Hepatocyte (in vitro differentiated cells): ENCODE measurements at regions not wholly inside any gene's neighbourhood (a gene's known extent, or its start where the extent isn't known, plus 50 kb on each side); places are given as distances from the start of the nearest gene placed in this dataset.

Experiments
- DNase-seq: peaks from one replicate; pipeline ENCODE4 v3.0.0-alpha.2; 2016; ENCODE audit warnings: low spot score
- H2AFZ ChIP-seq: fragments of 200-600 bp; sonication (generic); 2 replicates; pipeline ENCODE4 v1.6.0; 2016; ENCODE audit warnings: antibody characterized with exemption, mild to moderate bottlenecking
- H3K27ac ChIP-seq: fragments of 200-600 bp; sonication (generic); 2 replicates; pipeline ENCODE4 v1.5.1; 2016; ENCODE audit warnings: mild to moderate bottlenecking
- H3K27me3 ChIP-seq: fragments of 200-600 bp; sonication (generic); 2 replicates; pipeline ENCODE4 v1.6.1; 2016
- H3K36me3 ChIP-seq: fragments of 200-600 bp; sonication (generic); replicated peaks from 2 replicates; pipeline ENCODE4 v1.5.1; 2016; ENCODE audit warnings: low read depth; ENCODE audit not compliant: insufficient read depth
- H3K4me1 ChIP-seq: fragments of 200-600 bp; sonication (generic); 2 replicates; pipeline ENCODE4 v1.5.1; 2016; ENCODE audit warnings: mild to moderate bottlenecking, moderate library complexity; ENCODE audit not compliant: insufficient read depth
- H3K4me2 ChIP-seq: fragments of 200-600 bp; sonication (generic); 2 replicates; pipeline ENCODE4 v1.6.0; 2016
- H3K4me3 ChIP-seq: fragments of 200-600 bp; sonication (generic); 2 replicates; pipeline ENCODE4 v1.5.1; 2016; ENCODE audit warnings: mild to moderate bottlenecking
- H3K79me2 ChIP-seq: fragments of 200-600 bp; sonication (generic); 2 replicates; pipeline ENCODE4 v1.6.0; 2017; ENCODE audit warnings: mild to moderate bottlenecking
- H3K9me2 ChIP-seq: fragments of 200-600 bp; sonication (generic); replicated peaks from 2 replicates; pipeline ENCODE4 v1.6.0; 2017; ENCODE audit warnings: mild to moderate bottlenecking; ENCODE audit not compliant: insufficient read depth
- H3K9me3 ChIP-seq: fragments of 200-600 bp; sonication (generic); 2 replicates; pipeline ENCODE4 v1.5.1; 2016; ENCODE audit warnings: low read depth, mild to moderate bottlenecking
- H4K20me1 ChIP-seq: fragments of 200-600 bp; sonication (generic); 2 replicates; pipeline ENCODE4 v1.6.0; 2016; ENCODE audit warnings: mild to moderate bottlenecking; ENCODE audit not compliant: insufficient read depth, poor library complexity, severe bottlenecking
- CTCF ChIP-seq: fragments of 200-600 bp; sonication (generic); IDR thresholded peaks from 2 replicates; pipeline ENCODE4 v1.5.1; 2016; ENCODE audit warnings: antibody characterized with exemption, mild to moderate bottlenecking; ENCODE audit not compliant: poor library complexity
- EZH2 ChIP-seq: fragments of 200-600 bp; sonication (generic); IDR thresholded peaks from 2 replicates; pipeline ENCODE4 v1.6.1; 2016; ENCODE audit warnings: antibody characterized with exemption, mild to moderate bottlenecking, borderline replicate concordance
- EZH2phosphoT487 ChIP-seq: fragments of 200-600 bp; sonication (generic); IDR thresholded peaks from one replicate; pipeline ENCODE4 v1.6.1; 2018; ENCODE audit warnings: antibody characterized with exemption, mild to moderate bottlenecking, low read depth, moderate library complexity; ENCODE audit not compliant: unreplicated experiment, severe bottlenecking
- WGBS: methylation state at CpG from one replicate; pipeline ENCODE4 v1.1.6; 2016; ENCODE audit warnings: low lambda C conversion rate; ENCODE audit errors: missing lambda C conversion rate; 5-methylcytosine and 5-hydroxymethylcytosine counted together

GRCh38 chr14:100967930-100968329, 64.4 kb upstream of the RTL1 start:
- Histone ChIP-seq H3K27ac (no peak overlapping the region), H3K4me3 (no peak overlapping the region)
- TF ChIP-seq EZH2phosphoT487 (no peak), CTCF (no peak)

GRCh38 chr14:100972118-100972897, 68.8 kb upstream of the RTL1 start:
- Histone ChIP-seq H3K27ac (no peak overlapping the region), H3K4me2 (no peak overlapping the region), H3K4me1 (no peaks in the 10 kb centered on the region), H3K36me3 (no peaks in the 10 kb centered on the region), H2AFZ (no peak overlapping the region), H3K4me3 (no peak overlapping the region), H3K9me3 (no peaks in the 10 kb centered on the region), H4K20me1 (no peaks in the 10 kb centered on the region), H3K27me3 (no peaks in the 10 kb centered on the region), H3K9me2 (no peaks in the 10 kb centered on the region), H3K79me2 (no peaks in the 10 kb centered on the region)
- no peak for TF ChIP-seq EZH2phosphoT487
- TF ChIP-seq CTCF, result no peak
- TF ChIP-seq EZH2, result no peak
- 89% methylated on average over 8 of the region's 8 CpGs for WGBS
- no peak for DNase-seq

More at GRCh38 chr14:100967930-100968329, 64.4 kb upstream of the RTL1 start:
- DNase-seq, result no peak
- H2AFZ ChIP-seq, result no peak overlapping the region
- no peaks in the 10 kb centered on the region for H3K27me3 ChIP-seq
- no peaks in the 10 kb centered on the region for H4K20me1 ChIP-seq
- no peaks in the 10 kb centered on the region for H3K36me3 ChIP-seq
- H3K9me3 ChIP-seq, result no peaks in the 10 kb centered on the region
- no peak overlapping the region for H3K4me2 ChIP-seq
- 60% methylated on average over 2 of the region's 2 CpGs for WGBS
- H3K79me2 ChIP-seq, result no peaks in the 10 kb centered on the region
- no peaks in the 10 kb centered on the region for H3K4me1 ChIP-seq
- H3K9me2 ChIP-seq, result no peaks in the 10 kb centered on the region

- peaks cover 6% of the 10 kb centered on the region for H3K27me3 ChIP-seq
- 88% methylated on average over 2 of the region's 2 CpGs for WGBS
- no peak for TF ChIP-seq EZH2phosphoT487
- H3K27ac ChIP-seq, result no peak overlapping the region
- no peak overlapping the region for H3K4me2 ChIP-seq
- no peaks in the 10 kb centered on the region for H3K4me1 ChIP-seq
- no peak overlapping the region for H2AFZ ChIP-seq
- no peak overlapping the region for H3K4me3 ChIP-seq
- DNase-seq, result no peak
- no peaks in the 10 kb centered on the region for H3K9me3 ChIP-seq
- no peaks in the 10 kb centered on the region for H3K36me3 ChIP-seq
- H3K9me2 ChIP-seq, result no peaks in the 10 kb centered on the region
- no peaks in the 10 kb centered on the region for H4K20me1 ChIP-seq
- no peaks in the 10 kb centered on the region for H3K79me2 ChIP-seq
Observed at GRCh38 chr14:100975671-100976070, 72.1 kb upstream of the RTL1 start.

GRCh38 chr14:100979079-100979478, 75.6 kb upstream of the RTL1 start:
- TF ChIP-seq EZH2phosphoT487 (no peak), EZH2 (no peak), CTCF (no peak)
- Histone ChIP-seq H3K9me2 (no peaks in the 10 kb centered on the region), H3K36me3 (no peaks in the 10 kb centered on the region), H3K9me3 (no peaks in the 10 kb centered on the region), H3K79me2 (no peaks in the 10 kb centered on the region), H4K20me1 (no peaks in the 10 kb centered on the region), H3K4me2 (no peak overlapping the region), H3K4me3 (no peak overlapping the region), H3K4me1 (no peaks in the 10 kb centered on the region), H3K27ac (no peak overlapping the region), H3K27me3 (peaks cover 6% of the 10 kb centered on the region), H2AFZ (no peak overlapping the region)
- DNase-seq, result no peak
- 54% methylated on average over 3 of the region's 3 CpGs for WGBS
